Trophoblast cell (in vitro differentiated cells and primary cell): ENCODE measurements at regions not wholly inside any gene's neighbourhood (a gene's known extent, or its start where the extent isn't known, plus 50 kb on each side); places are given as distances from the start of the nearest gene placed in this dataset.

Source experiments
- DNase-seq, 2 donors: peaks; one replicate each; pipeline ENCODE4 v3.0.0-alpha.2; 2016
- H2AFZ ChIP-seq: 2 replicates; pipeline ENCODE4 v1.6.1; 2013; ENCODE audit warnings: low read length, moderate library complexity, mild to moderate bottlenecking; ENCODE audit not compliant: insufficient read depth, poor library complexity
- H2AK5ac ChIP-seq: 2 replicates; pipeline ENCODE4 v1.6.1; 2013; ENCODE audit warnings: mild to moderate bottlenecking, low read length
- H2BK120ac ChIP-seq: 2 replicates; pipeline ENCODE4 v1.6.1; 2013; ENCODE audit warnings: low read length, mild to moderate bottlenecking, moderate library complexity; ENCODE audit not compliant: insufficient read depth, poor library complexity
- H2BK12ac ChIP-seq: 2 replicates; pipeline ENCODE4 v1.6.1; 2013; ENCODE audit warnings: mild to moderate bottlenecking, low read length, moderate library complexity
- H2BK5ac ChIP-seq: 2 replicates; pipeline ENCODE4 v1.6.1; 2013; ENCODE audit warnings: low read length, low read depth, moderate library complexity, mild to moderate bottlenecking; ENCODE audit not compliant: poor library complexity
- H3K14ac ChIP-seq: 2 replicates; pipeline ENCODE4 v1.6.1; 2013; ENCODE audit warnings: mild to moderate bottlenecking, low read length
- H3K18ac ChIP-seq: 2 replicates; pipeline ENCODE4 v1.6.1; 2013; ENCODE audit warnings: mild to moderate bottlenecking, low read length
- H3K23ac ChIP-seq: 2 replicates; pipeline ENCODE4 v1.6.1; 2013; ENCODE audit warnings: low read length
- H3K27ac ChIP-seq: 2 replicates; pipeline ENCODE4 v1.5.1; 2013; ENCODE audit warnings: low read depth, mild to moderate bottlenecking, inconsistent platforms, low read length, moderate library complexity
- H3K27me3 ChIP-seq: 2 replicates; pipeline ENCODE4 v1.6.1; 2013; ENCODE audit warnings: inconsistent platforms, mild to moderate bottlenecking, low read length, moderate library complexity; ENCODE audit not compliant: insufficient read depth
- H3K36me3 ChIP-seq, 2 experiments: 1 replicate in 1 of 2; 2 replicates in 1 of 2; pipeline ENCODE4 v1.6.1; 2013; ENCODE audit warnings: low read length in 2 of 2, mild to moderate bottlenecking in 2 of 2, moderate library complexity in 1 of 2; ENCODE audit not compliant: insufficient read depth in 2 of 2, control insufficient read depth in 1 of 2
- H3K4ac ChIP-seq: 2 replicates; pipeline ENCODE4 v1.6.1; 2013; ENCODE audit warnings: low read depth, mild to moderate bottlenecking, low read length, moderate library complexity
- H3K4me1 ChIP-seq, 2 experiments: 1 replicate in 1 of 2; 2 replicates in 1 of 2; pipeline ENCODE4 v1.6.1; 2013; ENCODE audit warnings: low read length in 2 of 2, mild to moderate bottlenecking in 2 of 2, moderate library complexity in 1 of 2; ENCODE audit not compliant: insufficient read depth in 2 of 2, control insufficient read depth in 1 of 2
- H3K4me2 ChIP-seq: 2 replicates; pipeline ENCODE4 v1.6.1; 2013; ENCODE audit warnings: inconsistent platforms, mild to moderate bottlenecking, low read length, moderate library complexity
- H3K4me3 ChIP-seq: 2 replicates; pipeline ENCODE4 v1.5.1; 2013; ENCODE audit warnings: mild to moderate bottlenecking, low read depth, low read length, inconsistent platforms
- H3K79me1 ChIP-seq: one replicate; pipeline ENCODE4 v1.6.1; 2013; ENCODE audit warnings: low read length
- H3K79me2 ChIP-seq: 2 replicates; pipeline ENCODE4 v1.6.1; 2013; ENCODE audit warnings: low read length, mild to moderate bottlenecking; ENCODE audit not compliant: control insufficient read depth, insufficient read depth, poor library complexity
- H3K9ac ChIP-seq: 2 replicates; pipeline ENCODE4 v1.6.1; 2013; ENCODE audit warnings: mild to moderate bottlenecking, low read length
- H3K9me3 ChIP-seq: 2 replicates; pipeline ENCODE4 v1.6.1; 2013; ENCODE audit warnings: low read depth, mild to moderate bottlenecking, control low read depth, inconsistent platforms, low read length; ENCODE audit not compliant: insufficient read depth
- H4K12ac ChIP-seq: 2 replicates; pipeline ENCODE4 v1.6.1; 2013; ENCODE audit warnings: low read depth, mild to moderate bottlenecking, low read length, moderate library complexity
- H4K8ac ChIP-seq: 2 replicates; pipeline ENCODE4 v1.6.1; 2013; ENCODE audit warnings: low read depth, mild to moderate bottlenecking, low read length, moderate library complexity
- H4K91ac ChIP-seq: one replicate; pipeline ENCODE4 v1.6.1; 2013; ENCODE audit warnings: low read depth, mild to moderate bottlenecking, low read length, moderate library complexity
- WGBS: extraction: QIAGEN DNeasy Blood & Tissue Kit; methylation state at CpG from one replicate; pipeline ENCODE4 v1.1.7; 2013; ENCODE audit warnings: missing lambda C conversion rate; ENCODE audit not compliant: insufficient read length, insufficient coverage; ENCODE audit errors: extremely low coverage; 5-methylcytosine and 5-hydroxymethylcytosine counted together

DNA sequence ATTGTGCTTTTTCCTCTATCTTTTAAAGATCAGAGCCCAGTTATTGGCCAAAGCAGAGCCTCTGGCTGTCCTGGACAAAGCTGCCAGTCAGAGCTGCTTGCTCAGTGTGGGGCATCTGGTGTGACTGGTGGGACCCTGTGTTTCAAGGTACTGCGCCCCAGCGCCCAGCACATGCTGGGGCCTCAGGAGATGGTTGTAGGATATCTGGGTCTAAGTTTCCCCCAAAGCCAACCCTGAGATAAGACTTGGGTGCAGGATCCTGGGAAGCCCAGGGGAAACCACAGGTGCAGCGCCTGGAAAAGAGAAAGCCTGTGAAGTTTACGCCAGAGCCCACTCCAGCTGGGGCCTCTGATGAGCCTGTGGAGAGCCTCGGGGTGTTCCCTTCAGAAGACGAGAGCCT, 117.7 kb downstream of the RPIA start:
- Histone ChIP-seq H4K8ac (no peak overlapping the region), H2AFZ (no peak overlapping the region), H2BK120ac (no peak overlapping the region), H3K4ac (no peak overlapping the region), H4K12ac (no peak overlapping the region), H3K9me3 (peaks cover 16% of the 10 kb centered on the region), H3K79me1 (no peaks in the 10 kb centered on the region), H3K4me3 (no peak overlapping the region), H3K23ac (no peak overlapping the region), H3K36me3 (no peaks in the 10 kb centered on the region), H3K18ac (no peak overlapping the region), H3K4me1 (no peaks in the 10 kb centered on the region), H3K9ac (no peak overlapping the region), H2AK5ac (no peak overlapping the region), H3K27ac (no peak overlapping the region), H2BK12ac (no peak overlapping the region), H3K14ac (no peak overlapping the region), H4K91ac (no peak overlapping the region), H3K79me2 (no peaks in the 10 kb centered on the region), H3K4me2 (no peak overlapping the region), H2BK5ac (no peak overlapping the region), H3K27me3 (no peaks in the 10 kb centered on the region)
- WGBS: no CpG with 5 or more reads among the region's 6 CpGs
- DNase-seq: no peak

DNA sequence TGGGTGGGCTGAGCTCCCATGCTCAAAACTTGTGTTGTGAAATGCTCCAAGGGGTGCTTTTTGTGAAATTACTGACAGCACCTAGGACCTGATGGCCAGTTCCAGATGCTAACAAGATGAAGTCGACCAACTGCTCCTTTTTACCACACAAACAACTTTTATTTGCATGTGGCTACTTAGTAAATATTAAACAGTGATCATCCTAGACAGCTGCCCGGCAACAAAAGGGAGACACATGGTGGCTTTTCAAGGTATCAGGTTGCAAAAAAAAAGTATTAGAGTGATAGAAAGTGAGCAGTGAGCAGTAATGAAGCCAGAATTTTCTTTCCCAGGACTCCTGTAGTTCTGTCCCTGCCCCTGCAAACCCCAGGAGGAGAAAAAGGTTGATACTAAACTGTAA, 118.5 kb downstream of the RPIA start:
- DNase-seq: no peak
- H4K12ac ChIP-seq: no peak overlapping the region
- no peak overlapping the region for H3K4me3 ChIP-seq
- H2BK5ac ChIP-seq: no peak overlapping the region
- H2BK12ac ChIP-seq: no peak overlapping the region
- H4K8ac ChIP-seq: no peak overlapping the region
- H3K14ac ChIP-seq: no peak overlapping the region
- H3K27me3 ChIP-seq: no peaks in the 10 kb centered on the region
- no peak overlapping the region for H3K4ac ChIP-seq
- no peak overlapping the region for H2BK120ac ChIP-seq
- no peaks in the 10 kb centered on the region for H3K36me3 ChIP-seq
- H3K79me1 ChIP-seq: no peaks in the 10 kb centered on the region
- no peak overlapping the region for H2AK5ac ChIP-seq
- H3K4me1 ChIP-seq: no peaks in the 10 kb centered on the region
- H4K91ac ChIP-seq: no peak overlapping the region
- no peak overlapping the region for H3K23ac ChIP-seq
- H3K79me2 ChIP-seq: no peaks in the 10 kb centered on the region
- no peak overlapping the region for H2AFZ ChIP-seq
- peaks cover 17% of the 10 kb centered on the region for H3K9me3 ChIP-seq
- H3K4me2 ChIP-seq: no peak overlapping the region
- H3K9ac ChIP-seq: no peak overlapping the region
- WGBS: no CpG with 5 or more reads among the region's 2 CpGs
- H3K27ac ChIP-seq: no peak overlapping the region
- no peak overlapping the region for H3K18ac ChIP-seq

GRCh38 chr2:88810488-88810887, 119.0 kb downstream of the RPIA start:
- H4K8ac ChIP-seq: no peak overlapping the region

GRCh38 chr2:88811233-88811632, 119.8 kb downstream of the RPIA start:
- H3K36me3 ChIP-seq: no peaks in the 10 kb centered on the region
- H2BK5ac ChIP-seq: no peak overlapping the region
- H3K4me2 ChIP-seq: no peak overlapping the region
- H3K79me2 ChIP-seq: no peaks in the 10 kb centered on the region
- no peaks in the 10 kb centered on the region for H3K4me1 ChIP-seq
- H3K9me3 ChIP-seq: peaks cover 22% of the 10 kb centered on the region
- no peak overlapping the region for H3K4me3 ChIP-seq
- no peak overlapping the region for H4K91ac ChIP-seq
- no peak overlapping the region for H2BK120ac ChIP-seq
- no peak overlapping the region for H4K12ac ChIP-seq
- no peaks in the 10 kb centered on the region for H3K79me1 ChIP-seq
- no peak overlapping the region for H2BK12ac ChIP-seq
- H4K8ac ChIP-seq: no peak overlapping the region
- no peak for DNase-seq
- no CpG with 5 or more reads among the region's 3 CpGs for WGBS
- no peak overlapping the region for H3K4ac ChIP-seq
- no peak overlapping the region for H3K9ac ChIP-seq
- no peak overlapping the region for H3K27ac ChIP-seq
- H3K14ac ChIP-seq: no peak overlapping the region
- no peak overlapping the region for H3K18ac ChIP-seq
- H3K23ac ChIP-seq: no peak overlapping the region
- H2AFZ ChIP-seq: no peak overlapping the region
- no peaks in the 10 kb centered on the region for H3K27me3 ChIP-seq
- no peak overlapping the region for H2AK5ac ChIP-seq

More at GRCh38 chr2:88810488-88810887, 119.0 kb downstream of the RPIA start:
- Histone ChIP-seq H3K4me2 (no peak overlapping the region), H3K9me3 (peaks cover 18% of the 10 kb centered on the region), H4K91ac (no peak overlapping the region), H3K79me1 (no peaks in the 10 kb centered on the region), H3K14ac (no peak overlapping the region), H3K4me3 (no peak overlapping the region), H3K18ac (no peak overlapping the region), H3K27me3 (no peaks in the 10 kb centered on the region), H2BK120ac (no peak overlapping the region), H3K9ac (no peak overlapping the region), H2AK5ac (no peak overlapping the region), H3K79me2 (no peaks in the 10 kb centered on the region), H3K4ac (no peak overlapping the region), H2BK5ac (no peak overlapping the region), H2BK12ac (no peak overlapping the region), H3K23ac (no peak overlapping the region), H3K4me1 (no peaks in the 10 kb centered on the region), H3K36me3 (no peaks in the 10 kb centered on the region), H4K12ac (no peak overlapping the region), H2AFZ (no peak overlapping the region), H3K27ac (no peak overlapping the region)
- DNase-seq: no peak
- no CpG with 5 or more reads among the region's 8 CpGs for WGBS
